ENCODE measurements at regions not wholly inside any gene's neighbourhood (a gene's known extent, or its start where the extent isn't known, plus 50 kb on each side); places are given as distances from the start of the nearest gene placed in this dataset.

GRCh38 chr4:96175871-96176270 is 336.0 kb downstream of the PDHA2 start:
- no peak overlapping the region for H3K27ac ChIP-seq (ENCODE audit: low read depth, low read length)
- DNase-seq (ENCODE audit: insufficient read length, low spot score, missing footprints): no peak
- H3K79me2 ChIP-seq (ENCODE audit: insufficient read depth, low read length): no peaks in the 10 kb centered on the region
- H3K4me3 ChIP-seq (ENCODE audit: insufficient read depth, low read length): no peak overlapping the region
- no peak overlapping the region for H3K4me2 ChIP-seq (ENCODE audit: insufficient read depth, low read length)
- no peaks in the 10 kb centered on the region for H3K4me1 ChIP-seq (ENCODE audit: insufficient read depth, low read length)
- H4K20me1 ChIP-seq (ENCODE audit: insufficient read depth, low read length): no peaks in the 10 kb centered on the region
- H3K9me3 ChIP-seq (ENCODE audit: low read depth, low read length): no peaks in the 10 kb centered on the region
- H2AFZ ChIP-seq (ENCODE audit: low read length): no peak overlapping the region
- TF ChIP-seq CTCF (IDR thresholded peaks at IDR 0.05; ENCODE audit: extremely low read depth, low read depth, low read length): no peak
- no peaks in the 10 kb centered on the region for H3K27me3 ChIP-seq (ENCODE audit: insufficient read depth, low read length)
- no peaks in the 10 kb centered on the region for H3K36me3 ChIP-seq (ENCODE audit: insufficient read depth, low read length)

DNA sequence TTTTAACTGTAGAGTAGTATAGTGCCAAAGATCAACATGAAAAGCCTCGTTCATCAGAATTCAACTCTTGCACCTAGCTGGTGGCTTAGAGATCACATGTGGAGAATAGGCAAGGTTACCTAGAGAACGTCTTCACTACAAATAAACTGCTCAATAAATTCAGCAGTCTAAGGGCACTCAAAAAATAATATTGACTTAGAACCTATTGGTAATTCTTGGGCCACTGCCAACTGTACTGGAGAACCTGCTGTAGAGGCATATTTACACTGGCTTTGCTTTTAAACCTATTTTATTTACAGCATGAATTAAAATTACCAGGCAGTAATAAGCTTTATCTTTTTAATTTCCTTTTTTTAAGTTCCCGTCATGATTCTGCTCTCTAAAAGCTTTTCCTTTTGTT is 343.7 kb downstream of the PDHA2 start:
- Histone ChIP-seq H3K79me2 (ENCODE audit: insufficient read depth, low read length) (no peaks in the 10 kb centered on the region), H2AFZ (ENCODE audit: low read length) (no peak overlapping the region), H4K20me1 (ENCODE audit: insufficient read depth, low read length) (no peaks in the 10 kb centered on the region), H3K27me3 (ENCODE audit: insufficient read depth, low read length) (no peaks in the 10 kb centered on the region), H3K36me3 (ENCODE audit: insufficient read depth, low read length) (no peaks in the 10 kb centered on the region), H3K4me3 (ENCODE audit: insufficient read depth, low read length) (no peak overlapping the region), H3K27ac (ENCODE audit: low read depth, low read length) (no peak overlapping the region), H3K4me2 (ENCODE audit: insufficient read depth, low read length) (no peak overlapping the region), H3K4me1 (ENCODE audit: insufficient read depth, low read length) (no peaks in the 10 kb centered on the region), H3K9me3 (ENCODE audit: low read depth, low read length) (no peaks in the 10 kb centered on the region)
- no peak for TF ChIP-seq CTCF (IDR thresholded peaks at IDR 0.05; ENCODE audit: extremely low read depth, low read depth, low read length)
- no peak for DNase-seq (ENCODE audit: insufficient read length, low spot score, missing footprints)

DNA sequence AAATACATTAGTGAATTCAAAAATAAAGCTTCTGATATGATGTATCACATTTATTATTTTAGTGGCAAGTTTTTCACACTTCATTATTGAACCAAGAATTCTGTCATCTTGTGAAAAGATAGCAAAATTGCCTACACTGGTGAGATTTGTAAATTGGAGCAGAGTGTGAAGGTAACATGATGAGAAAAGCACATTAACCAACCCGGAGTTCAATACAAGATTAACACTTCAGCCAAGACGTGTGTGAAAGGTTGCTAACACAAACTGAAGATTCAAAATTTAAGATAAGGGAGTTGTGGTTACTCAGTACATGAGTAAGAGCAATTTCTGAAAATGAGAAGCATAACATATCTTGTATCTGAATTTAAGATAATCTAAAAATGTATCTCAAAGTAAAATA is 346.7 kb downstream of the PDHA2 start:
- no peak overlapping the region for H2AFZ ChIP-seq (ENCODE audit: low read length)
- no peaks in the 10 kb centered on the region for H3K27me3 ChIP-seq (ENCODE audit: insufficient read depth, low read length)
- no peak for DNase-seq (ENCODE audit: insufficient read length, low spot score, missing footprints)
- TF ChIP-seq CTCF (IDR thresholded peaks at IDR 0.05; ENCODE audit: extremely low read depth, low read depth, low read length): no peak
- H3K9me3 ChIP-seq (ENCODE audit: low read depth, low read length): no peaks in the 10 kb centered on the region
- H3K79me2 ChIP-seq (ENCODE audit: insufficient read depth, low read length): no peaks in the 10 kb centered on the region
- no peak overlapping the region for H3K4me2 ChIP-seq (ENCODE audit: insufficient read depth, low read length)
- H3K4me3 ChIP-seq (ENCODE audit: insufficient read depth, low read length): no peak overlapping the region
- no peaks in the 10 kb centered on the region for H3K4me1 ChIP-seq (ENCODE audit: insufficient read depth, low read length)
- no peaks in the 10 kb centered on the region for H4K20me1 ChIP-seq (ENCODE audit: insufficient read depth, low read length)
- no peak overlapping the region for H3K27ac ChIP-seq (ENCODE audit: low read depth, low read length)
- no peaks in the 10 kb centered on the region for H3K36me3 ChIP-seq (ENCODE audit: insufficient read depth, low read length)

GRCh38 chr4:96189761-96190160 is 349.9 kb downstream of the PDHA2 start:
- Histone ChIP-seq H3K4me2 (ENCODE audit: insufficient read depth, low read length) (no peak overlapping the region), H3K27me3 (ENCODE audit: insufficient read depth, low read length) (no peaks in the 10 kb centered on the region), H2AFZ (ENCODE audit: low read length) (no peak overlapping the region), H3K4me3 (ENCODE audit: insufficient read depth, low read length) (no peak overlapping the region), H3K27ac (ENCODE audit: low read depth, low read length) (no peak overlapping the region), H3K9me3 (ENCODE audit: low read depth, low read length) (no peaks in the 10 kb centered on the region), H3K4me1 (ENCODE audit: insufficient read depth, low read length) (no peaks in the 10 kb centered on the region), H4K20me1 (ENCODE audit: insufficient read depth, low read length) (no peaks in the 10 kb centered on the region), H3K36me3 (ENCODE audit: insufficient read depth, low read length) (no peaks in the 10 kb centered on the region), H3K79me2 (ENCODE audit: insufficient read depth, low read length) (no peaks in the 10 kb centered on the region)
- TF ChIP-seq CTCF (IDR thresholded peaks at IDR 0.05; ENCODE audit: extremely low read depth, low read depth, low read length): no peak
- no peak for DNase-seq (ENCODE audit: insufficient read length, low spot score, missing footprints)
